Keratinocyte (primary cell): ENCODE measurements at regions not wholly inside any gene's neighbourhood (a gene's known extent, or its start where the extent isn't known, plus 50 kb on each side); places are given as distances from the start of the nearest gene placed in this dataset.

ENCODE experiments used
- EZH2 ChIP-seq: IDR thresholded peaks from one replicate; pipeline ENCODE4 v1.6.1; 2012; ENCODE audit warnings: inconsistent platforms, mild to moderate bottlenecking, low read length, moderate library complexity
- TF ChIP-seq, protein P1 (sequence below), 3 experiments: IDR thresholded peaks in 1 of 3; conservative IDR thresholded peaks in 1 of 3; optimal IDR thresholded peaks in 1 of 3; 2 replicates in 2 of 3; 3 replicates in 1 of 3; pipeline versions ENCODE3 to v1.5.1; 2011; ENCODE audit warnings: low read length in 3 of 3, mild to moderate bottlenecking in 3 of 3, moderate library complexity in 2 of 3, control low read depth in 1 of 3, inconsistent platforms in 1 of 3; ENCODE audit not compliant: insufficient read depth in 2 of 3; ENCODE audit errors: extremely low read depth in 1 of 3

DNA sequence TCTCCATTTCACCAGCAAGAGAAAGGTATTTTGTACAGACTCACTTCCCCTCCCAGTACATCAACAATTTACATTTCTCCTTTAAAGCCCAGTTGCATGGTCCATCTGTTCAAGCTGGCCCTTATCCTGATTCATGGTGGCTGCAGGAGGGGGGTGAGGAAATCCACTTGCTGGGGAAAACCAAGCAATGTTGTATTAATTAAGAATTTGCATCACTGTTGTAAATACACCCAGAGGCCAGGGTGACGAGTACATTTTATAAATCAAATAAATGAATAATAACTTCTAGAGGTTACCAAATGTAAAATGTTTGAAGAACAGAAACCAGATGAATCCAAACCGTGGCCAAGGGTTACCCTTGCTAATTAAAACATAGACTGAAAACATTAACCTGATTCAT is 395.9 kb upstream of the INTU start:
- TF ChIP-seq, protein P1, sequence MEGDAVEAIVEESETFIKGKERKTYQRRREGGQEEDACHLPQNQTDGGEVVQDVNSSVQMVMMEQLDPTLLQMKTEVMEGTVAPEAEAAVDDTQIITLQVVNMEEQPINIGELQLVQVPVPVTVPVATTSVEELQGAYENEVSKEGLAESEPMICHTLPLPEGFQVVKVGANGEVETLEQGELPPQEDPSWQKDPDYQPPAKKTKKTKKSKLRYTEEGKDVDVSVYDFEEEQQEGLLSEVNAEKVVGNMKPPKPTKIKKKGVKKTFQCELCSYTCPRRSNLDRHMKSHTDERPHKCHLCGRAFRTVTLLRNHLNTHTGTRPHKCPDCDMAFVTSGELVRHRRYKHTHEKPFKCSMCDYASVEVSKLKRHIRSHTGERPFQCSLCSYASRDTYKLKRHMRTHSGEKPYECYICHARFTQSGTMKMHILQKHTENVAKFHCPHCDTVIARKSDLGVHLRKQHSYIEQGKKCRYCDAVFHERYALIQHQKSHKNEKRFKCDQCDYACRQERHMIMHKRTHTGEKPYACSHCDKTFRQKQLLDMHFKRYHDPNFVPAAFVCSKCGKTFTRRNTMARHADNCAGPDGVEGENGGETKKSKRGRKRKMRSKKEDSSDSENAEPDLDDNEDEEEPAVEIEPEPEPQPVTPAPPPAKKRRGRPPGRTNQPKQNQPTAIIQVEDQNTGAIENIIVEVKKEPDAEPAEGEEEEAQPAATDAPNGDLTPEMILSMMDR (optimal IDR thresholded peaks at IDR 0.05 in 1 of 3, IDR thresholded peaks at IDR 0.05 in 1 of 3, conservative IDR thresholded peaks at IDR 0.05 in 1 of 3; ENCODE audit: extremely low read depth in 1 of 3, insufficient read depth in 2 of 3, low read length in 3 of 3): no peak
- TF ChIP-seq EZH2: no peak
